GM21786 (cell line): ENCODE measurements at regions not wholly inside any gene's neighbourhood (a gene's known extent, or its start where the extent isn't known, plus 50 kb on each side); places are given as distances from the start of the nearest gene placed in this dataset.
A peak's percentile ranks its signal among the peaks of the same experiment; 100 is the strongest.

Experiments used
- ATAC-seq: cut with Tn5 transposase; IDR thresholded peaks from one replicate; pipeline ENCODE4 v1.9.1; 2021; ENCODE audit not compliant: unreplicated experiment

GRCh38 chrX:20637351-20637750, 370.6 kb upstream of the RPS6KA3 start:
- ATAC-seq, result no peak

- ATAC-seq, result no peak
These were observed 366.7 kb upstream of the RPS6KA3 start for GRCh38 chrX:20633451-20633850.

- ATAC-seq, result no peak
These were observed 356.7 kb upstream of the RPS6KA3 start for GRCh38 chrX:20623448-20623847.

- ATAC-seq, result no peak
These were observed 353.6 kb upstream of the RPS6KA3 start for GRCh38 chrX:20620306-20620705.

- no peak for ATAC-seq
These were observed 343.3 kb upstream of the RPS6KA3 start for GRCh38 chrX:20609916-20610415.

- ATAC-seq, result no peak
These were observed 340.1 kb upstream of the RPS6KA3 start for GRCh38 chrX:20606831-20607230.

GRCh38 chrX:20596856-20597255, 330.1 kb upstream of the RPS6KA3 start:
- ATAC-seq, result no peak

GRCh38 chrX:20595928-20596575, 329.3 kb upstream of the RPS6KA3 start:
- no peak for ATAC-seq

- no peak for ATAC-seq
These were observed 328.3 kb upstream of the RPS6KA3 start for GRCh38 chrX:20594985-20595384.

GRCh38 chrX:20593836-20594235, 327.1 kb upstream of the RPS6KA3 start:
- ATAC-seq, result no peak

- ATAC-seq, result no peak
These were observed 326.7 kb upstream of the RPS6KA3 start for GRCh38 chrX:20593402-20593801.

- ATAC-seq, result no peak
These were observed 324.5 kb upstream of the RPS6KA3 start for GRCh38 chrX:20591246-20591645.

GRCh38 chrX:20585782-20586181, 319.1 kb upstream of the RPS6KA3 start:
- no peak for ATAC-seq

GRCh38 chrX:20571611-20572010, 304.9 kb upstream of the RPS6KA3 start:
- no peak for ATAC-seq

GRCh38 chrX:20567108-20567507, 300.4 kb upstream of the RPS6KA3 start:
- ATAC-seq, result no peak

GRCh38 chrX:20547611-20548051, 280.9 kb upstream of the RPS6KA3 start:
- ATAC-seq, result no peak

GRCh38 chrX:20545538-20545937, 278.8 kb upstream of the RPS6KA3 start:
- no peak for ATAC-seq

GRCh38 chrX:20542072-20542471, 275.4 kb upstream of the RPS6KA3 start:
- ATAC-seq, result no peak

GRCh38 chrX:20538974-20539373, 272.3 kb upstream of the RPS6KA3 start:
- ATAC-seq, result no peak

GRCh38 chrX:20531667-20532066, 265.0 kb upstream of the RPS6KA3 start:
- no peak for ATAC-seq

GRCh38 chrX:20530406-20530921, 263.8 kb upstream of the RPS6KA3 start:
- ATAC-seq, result peak; percentile 64

GRCh38 chrX:20529711-20530110, 263.0 kb upstream of the RPS6KA3 start:
- no peak for ATAC-seq

- ATAC-seq, result no peak
These were observed 262.6 kb upstream of the RPS6KA3 start for GRCh38 chrX:20529301-20529700.
